Left renal cortex interstitium (tissue), 4 donors: ENCODE measurements at regions not wholly inside any gene's neighbourhood (a gene's known extent, or its start where the extent isn't known, plus 50 kb on each side); places are given as distances from the start of the nearest gene placed in this dataset.
"Not testable (repeated sequence)": the region's sequence is repeated elsewhere in the genome, so short reads cannot be mapped to it uniquely, and the experiment has no call there.

Experiments used
- DNase-seq, 4 donors: peaks; one replicate each; pipeline ENCODE4 v3.0.0-alpha.2; 2013; ENCODE audit warnings: low read depth in 4 of 4, low spot score in 2 of 4, missing footprints in 1 of 4

- no peak for DNase-seq
Measured at GRCh38 chr7:52189153-52189778, 846.2 kb upstream of the POM121L12 start.

- no peak for DNase-seq
Measured at GRCh38 chr7:52184006-52184703, 851.3 kb upstream of the POM121L12 start.

- no peak for DNase-seq
Measured at GRCh38 chr7:52179934-52180333, 855.5 kb upstream of the POM121L12 start.

- DNase-seq = no peak
Measured at GRCh38 chr7:52168085-52168484, 851.5 kb upstream of the COBL start.

- DNase-seq = no peak
Measured at GRCh38 chr7:52163311-52163710, 846.7 kb upstream of the COBL start.

GRCh38 chr7:52161483-52161882, 844.9 kb upstream of the COBL start:
- no peak for DNase-seq

- DNase-seq = not testable (repeated sequence)
Measured at GRCh38 chr7:52159421-52159820, 842.8 kb upstream of the COBL start.

- DNase-seq = no peak
Measured at GRCh38 chr7:52154382-52154781, 837.8 kb upstream of the COBL start.

- DNase-seq = no peak
Measured at GRCh38 chr7:52151559-52151958, 835.0 kb upstream of the COBL start.

GRCh38 chr7:52150952-52151351, 834.3 kb upstream of the COBL start:
- no peak for DNase-seq

- DNase-seq = no peak
Measured at GRCh38 chr7:52146871-52147634, 830.4 kb upstream of the COBL start.

GRCh38 chr7:52143219-52143618, 826.6 kb upstream of the COBL start:
- no peak for DNase-seq

GRCh38 chr7:52140851-52141250, 824.2 kb upstream of the COBL start:
- DNase-seq = no peak

- DNase-seq = no peak
Measured at GRCh38 chr7:52135403-52135802, 818.8 kb upstream of the COBL start.

- no peak for DNase-seq
Measured at GRCh38 chr7:52129278-52129677, 812.7 kb upstream of the COBL start.

GRCh38 chr7:52120912-52121311, 804.3 kb upstream of the COBL start:
- DNase-seq = no peak

GRCh38 chr7:52119537-52119936, 802.9 kb upstream of the COBL start:
- no peak for DNase-seq

GRCh38 chr7:52114509-52114908, 797.9 kb upstream of the COBL start:
- no peak for DNase-seq

- DNase-seq = no peak
Measured at GRCh38 chr7:52114056-52114455, 797.4 kb upstream of the COBL start.

- DNase-seq = no peak
Measured at GRCh38 chr7:52107355-52107754, 790.7 kb upstream of the COBL start.

- no peak for DNase-seq
Measured at GRCh38 chr7:52095861-52096260, 779.3 kb upstream of the COBL start.

- no peak for DNase-seq
Measured at GRCh38 chr7:52091996-52092395, 775.4 kb upstream of the COBL start.
